HepG2 (cell line): ENCODE measurements at regions not wholly inside any gene's neighbourhood (a gene's known extent, or its start where the extent isn't known, plus 50 kb on each side); places are given as distances from the start of the nearest gene placed in this dataset.

Experiments
- ATAC-seq: fragments of 200-7000 bp; cut with Tn5 transposase; 3 replicates; pipeline ENCODE4 v1.9.1; 2020; ENCODE audit warnings: mild to moderate bottlenecking, moderate library complexity
- BruUV-seq: library from RNA; stranded (reverse); fragments of 400-500 nt; replicated peaks from 2 replicates; lab custom pipeline; 2021; lab: Mats Ljungman, UMichigan
- CTCF ChIA-PET: fragments of 300-600 bp; formaldehyde crosslinking; extraction: SDS; loops from one replicate; lab custom pipeline; 2021; ENCODE audit warnings: low total read pairs, inconsistent platforms, low intra/inter-chr PET ratio; lab: Yijun Ruan, JAX
- POLR2A ChIA-PET: fragments of 350-600 bp; sonication (Branson Sonifier 250); formaldehyde crosslinking; loops from one replicate; lab custom pipeline; 2020; ENCODE audit warnings: antibody characterized with exemption, inconsistent platforms; lab: Yijun Ruan, JAX
- DNase-seq: peaks from one replicate; pipeline ENCODE4 v3.0.0-alpha.2; 2015; ENCODE audit warnings: low spot score
- FAIRE-seq: peaks from 3 replicates; lab custom pipeline; 2011; peaks lifted over from hg19 to GRCh38; lab: Jason Lieb, UNC
- H2AFZ ChIP-seq: one replicate; pipeline ENCODE4 v1.6.1; 2011; ENCODE audit warnings: low read length, inconsistent platforms
- H3K27ac ChIP-seq: fragments of 300-600 bp; 3 replicates; pipeline ENCODE4 v1.8.0; 2011; ENCODE audit warnings: mixed run types, mild to moderate bottlenecking, mixed read lengths, low read length, inconsistent platforms; ENCODE audit not compliant: insufficient read depth; ENCODE audit errors: extremely low read length
- H3K27me3 ChIP-seq, 2 experiments: fragments of 200-600 bp in 1 of 2; 2 replicates in 1 of 2; 3 replicates in 1 of 2; pipeline versions ENCODE4 v1.6.0 to v1.8.0; 2011; ENCODE audit warnings: low read length in 2 of 2, mild to moderate bottlenecking in 2 of 2, moderate library complexity in 2 of 2, inconsistent platforms in 1 of 2; ENCODE audit not compliant: insufficient read depth in 2 of 2, control insufficient read depth in 1 of 2
- H3K36me3 ChIP-seq, 2 experiments: fragments of 200-600 bp in 1 of 2; replicated peaks in 1 of 2; 2 replicates in 1 of 2; 3 replicates in 1 of 2; pipeline versions ENCODE4 v1.5.1 to v1.8.0; 2011; ENCODE audit warnings: low read length in 2 of 2, inconsistent platforms in 1 of 2; ENCODE audit not compliant: insufficient read depth in 2 of 2, control insufficient read depth in 1 of 2
- H3K4me1 ChIP-seq: 2 replicates; pipeline ENCODE4 v1.5.1; 2012; ENCODE audit warnings: low read length, inconsistent platforms; ENCODE audit not compliant: insufficient read depth
- H3K4me2 ChIP-seq: 2 replicates; pipeline ENCODE4 v1.6.0; 2011; ENCODE audit warnings: low read depth, low read length, inconsistent platforms
- H3K4me3 ChIP-seq, 3 experiments: fragments of 200-600 bp in 1 of 3; sonication (generic), shearing (Covaris generic) in 1 of 3; replicated peaks in 1 of 3; 2 replicates each; pipeline ENCODE4 v1.5.1; 2011 to 2016; ENCODE audit warnings: low read length in 3 of 3, inconsistent platforms in 2 of 3, low read depth in 2 of 3, mild to moderate bottlenecking in 2 of 3, control low read depth in 1 of 3, mixed read lengths in 1 of 3; ENCODE audit not compliant: insufficient read depth in 1 of 3
- H3K79me2 ChIP-seq: one replicate; pipeline ENCODE4 v1.6.1; 2011; ENCODE audit warnings: low read length, inconsistent platforms; ENCODE audit not compliant: insufficient read depth
- H3K9ac ChIP-seq: 2 replicates; pipeline ENCODE4 v1.6.0; 2011; ENCODE audit warnings: mild to moderate bottlenecking, low read depth, low read length, inconsistent platforms; ENCODE audit not compliant: insufficient read depth
- H3K9me3 ChIP-seq: 2 replicates; pipeline ENCODE4 v1.5.1; 2012; ENCODE audit warnings: mild to moderate bottlenecking, low read length
- H4K20me1 ChIP-seq: 2 replicates; pipeline ENCODE4 v1.6.0; 2011; ENCODE audit warnings: inconsistent platforms, mild to moderate bottlenecking, low read length, moderate library complexity; ENCODE audit not compliant: insufficient read depth
- AHR ChIP-seq: IDR thresholded peaks from 2 replicates; pipeline ENCODE4 v1.6.1; 2018; ENCODE audit warnings: missing genetic modification reagents, missing compliant biosample characterization
- ARNT2 ChIP-seq: sonication (generic); formaldehyde crosslinking; IDR thresholded peaks from 2 replicates; pipeline ENCODE4 v1.8.0; 2022; ENCODE audit warnings: mild to moderate bottlenecking, low read depth, missing genetic modification reagents, moderate library complexity
- BCL6 ChIP-seq: IDR thresholded peaks from 2 replicates; pipeline ENCODE4 v1.6.1; 2016; ENCODE audit warnings: missing genetic modification reagents, missing compliant biosample characterization
- EEA1 ChIP-seq: sonication (generic); formaldehyde crosslinking; IDR thresholded peaks from 2 replicates; pipeline ENCODE4 v1.5.1; 2020; ENCODE audit warnings: mild to moderate bottlenecking, missing genetic modification reagents, borderline replicate concordance
- FOXC1 ChIP-seq: sonication (generic); formaldehyde crosslinking; IDR thresholded peaks from 2 replicates; pipeline ENCODE4 v1.8.0; 2022; ENCODE audit warnings: mild to moderate bottlenecking, missing genetic modification reagents, borderline replicate concordance
- GLMP ChIP-seq: sonication (generic); formaldehyde crosslinking; IDR thresholded peaks from 2 replicates; pipeline ENCODE4 v1.9.0; 2021; ENCODE audit warnings: missing genetic modification reagents, mild to moderate bottlenecking, borderline replicate concordance
- KDM5A ChIP-seq: fragments of 200-600 bp; sonication (generic); IDR thresholded peaks from 2 replicates; pipeline ENCODE4 v1.7.0; 2018; ENCODE audit warnings: antibody characterized with exemption, mild to moderate bottlenecking, low read length, borderline replicate concordance
- MTF2 ChIP-seq: sonication (generic); formaldehyde crosslinking; IDR thresholded peaks from 2 replicates; pipeline ENCODE4 v1.5.0; 2020; ENCODE audit warnings: missing genetic modification reagents, borderline replicate concordance
- TCF7L2 ChIP-seq: IDR thresholded peaks from 2 replicates; pipeline ENCODE4 v1.6.1; 2011; ENCODE audit warnings: mild to moderate bottlenecking, low read depth, low read length, moderate library complexity
- TP53 ChIP-seq: sonication (generic); formaldehyde crosslinking; conservative IDR thresholded peaks from 2 replicates; pipeline ENCODE4 v1.4.0; 2020; ENCODE audit warnings: missing genetic modification reagents
- ZNF18 ChIP-seq: sonication (generic); formaldehyde crosslinking; IDR thresholded peaks from 2 replicates; pipeline ENCODE4 v1.8.0; 2022; ENCODE audit warnings: mild to moderate bottlenecking, missing genetic modification reagents; ENCODE audit not compliant: insufficient replicate concordance
- ZNF333 ChIP-seq: sonication (generic); formaldehyde crosslinking; IDR thresholded peaks from 2 replicates; pipeline ENCODE4 v1.4.0; 2020; ENCODE audit warnings: mild to moderate bottlenecking, missing genetic modification reagents, borderline replicate concordance
- ZNF510 ChIP-seq: sonication (generic); formaldehyde crosslinking; IDR thresholded peaks from 2 replicates; pipeline ENCODE4 v1.4.0; 2020; ENCODE audit warnings: low read depth, mild to moderate bottlenecking, missing genetic modification reagents
- ZSCAN31 ChIP-seq: sonication (generic); formaldehyde crosslinking; IDR thresholded peaks from 2 replicates; pipeline ENCODE4 v1.5.0; 2020; ENCODE audit warnings: low read depth, mild to moderate bottlenecking, missing genetic modification reagents
- WGBS: methylation state at CpG from one replicate; pipeline ENCODE4 v1.1.6; 2017; ENCODE audit warnings: low lambda C conversion rate; 5-methylcytosine and 5-hydroxymethylcytosine counted together
- in situ Hi-C: cut with HindIII; loops from 2 replicates; pipeline ENCODE4 v1.10.0; 2017; ENCODE audit warnings: low pct_unique_long_range_greater_than_20kb; ENCODE audit not compliant: extremely low pct_ligation_motif_present
- intact Hi-C: fragments of 100-400 bp; cut with micrococcal nuclease; formaldehyde crosslinking; loops from one replicate; pipeline ENCODE4 v1.10.0; 2022; ENCODE audit not compliant: unreplicated experiment
- TF ChIP-seq, protein P1 (sequence below): IDR thresholded peaks from 2 replicates; pipeline ENCODE4 v1.6.1; 2016; ENCODE audit warnings: missing compliant biosample characterization, missing genetic modification reagents, borderline replicate concordance

GRCh38 chr4:174131901-174132300, 151.6 kb downstream of the FBXO8 start:
- Histone ChIP-seq H3K4me1 (no peaks in the 10 kb centered on the region), H3K9me3 (no peaks in the 10 kb centered on the region), H3K27ac (no peak overlapping the region), H3K36me3 (no peaks in the 10 kb centered on the region), H3K4me3 (no peak overlapping the region), H3K27me3 (no peaks in the 10 kb centered on the region), H3K79me2 (no peaks in the 10 kb centered on the region), H3K4me2 (no peak overlapping the region), H4K20me1 (no peaks in the 10 kb centered on the region), H2AFZ (no peak overlapping the region), H3K9ac (no peak overlapping the region)
- ChIA-PET CTCF (no interaction called here), POLR2A (no interaction called here)
- intact Hi-C loops (no loop called here), in situ Hi-C loops (no loop called here)
- no peak for FAIRE-seq
- TF ChIP-seq ZNF333 (CRISPR knock-in tag) = no peak
- no peak for TF ChIP-seq ZNF18
- no peak for TF ChIP-seq AHR
- no peak for DNase-seq
- ATAC-seq = no peak
- no TSS peak for BruUV-seq

DNA sequence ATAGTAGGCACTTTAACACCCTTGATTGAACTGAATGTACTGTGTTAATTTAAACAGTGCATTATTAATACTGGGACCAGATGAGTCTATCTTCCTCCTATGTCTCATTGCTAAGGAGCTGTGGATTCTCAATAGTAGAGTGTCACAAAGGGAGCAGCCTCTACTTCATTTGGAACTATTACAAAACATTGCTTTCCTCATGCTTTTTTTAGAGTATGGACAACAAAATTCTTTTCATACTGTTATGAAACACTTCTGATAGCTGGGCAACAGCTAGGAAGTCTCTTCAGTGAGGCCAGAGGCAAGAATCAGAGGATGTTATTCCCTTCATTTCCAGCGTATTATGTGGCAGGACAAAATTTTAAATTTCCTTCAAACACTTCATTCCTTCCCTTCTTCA, 160.8 kb downstream of the FBXO8 start:
- in situ Hi-C loops (no loop called here), intact Hi-C loops (no loop called here)
- Histone ChIP-seq H3K4me3 (no peak overlapping the region), H3K27me3 (no peaks in the 10 kb centered on the region; a peak in 1 of 5 replicates), H3K9ac (no peak overlapping the region), H3K27ac (no peak overlapping the region), H3K36me3 (no peaks in the 10 kb centered on the region), H4K20me1 (no peaks in the 10 kb centered on the region), H3K79me2 (no peaks in the 10 kb centered on the region), H3K4me2 (no peak overlapping the region), H2AFZ (no peak overlapping the region), H3K9me3 (no peaks in the 10 kb centered on the region), H3K4me1 (0 out of 2 replicates have a peak, but pooled peaks cover 8% of the 10 kb centered on the region)
- WGBS = 0% methylated on average over 1 of the region's 1 CpG
- FAIRE-seq = no peak
- BruUV-seq = no TSS peak
- DNase-seq = no peak
- ChIA-PET POLR2A (no interaction called here), CTCF (no interaction called here)
- ATAC-seq = no peak
- TF ChIP-seq, protein P1, sequence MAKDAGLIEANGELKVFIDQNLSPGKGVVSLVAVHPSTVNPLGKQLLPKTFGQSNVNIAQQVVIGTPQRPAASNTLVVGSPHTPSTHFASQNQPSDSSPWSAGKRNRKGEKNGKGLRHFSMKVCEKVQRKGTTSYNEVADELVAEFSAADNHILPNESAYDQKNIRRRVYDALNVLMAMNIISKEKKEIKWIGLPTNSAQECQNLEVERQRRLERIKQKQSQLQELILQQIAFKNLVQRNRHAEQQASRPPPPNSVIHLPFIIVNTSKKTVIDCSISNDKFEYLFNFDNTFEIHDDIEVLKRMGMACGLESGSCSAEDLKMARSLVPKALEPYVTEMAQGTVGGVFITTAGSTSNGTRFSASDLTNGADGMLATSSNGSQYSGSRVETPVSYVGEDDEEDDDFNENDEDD (CRISPR knock-in tag) = no peak
- TF ChIP-seq ZNF510 (CRISPR knock-in tag) (no peak), TP53 (no peak), FOXC1 (CRISPR knock-in tag) (no peak), ARNT2 (CRISPR knock-in tag) (no peak), ZSCAN31 (CRISPR knock-in tag) (no peak), GLMP (CRISPR knock-in tag) (no peak), TCF7L2 (no peak), MTF2 (CRISPR knock-in tag) (no peak), EEA1 (no peak), BCL6 (no peak), KDM5A (no peak)
